Neuronal stem cell (in vitro differentiated cells): ENCODE measurements at regions not wholly inside any gene's neighbourhood (a gene's known extent, or its start where the extent isn't known, plus 50 kb on each side); places are given as distances from the start of the nearest gene placed in this dataset.
A peak's percentile ranks its signal among the peaks of the same experiment; 100 is the strongest.

Source experiments
- DNase-seq: peaks from one replicate; pipeline ENCODE4 v3.0.0-alpha.2; 2013; ENCODE audit warnings: low spot score
- H2AFZ ChIP-seq: one replicate; pipeline ENCODE4 v1.6.1; 2013; ENCODE audit warnings: mild to moderate bottlenecking, low read length, inconsistent platforms
- H2AK5ac ChIP-seq: 2 replicates; pipeline ENCODE4 v1.6.1; 2013; ENCODE audit warnings: low read depth, mild to moderate bottlenecking, inconsistent platforms, low read length, moderate library complexity, mixed read lengths
- H2BK120ac ChIP-seq: 2 replicates; pipeline ENCODE4 v1.6.1; 2013; ENCODE audit warnings: low read depth, mild to moderate bottlenecking, inconsistent platforms, low read length, moderate library complexity, mixed read lengths
- H2BK12ac ChIP-seq: one replicate; pipeline ENCODE4 v1.6.1; 2013; ENCODE audit warnings: low read length, inconsistent platforms
- H2BK15ac ChIP-seq: 2 replicates; pipeline ENCODE4 v1.6.1; 2013; ENCODE audit warnings: mild to moderate bottlenecking, low read length, inconsistent platforms, mixed read lengths
- H2BK5ac ChIP-seq: one replicate; pipeline ENCODE4 v1.6.1; 2013; ENCODE audit warnings: inconsistent platforms, mild to moderate bottlenecking, low read length, moderate library complexity
- H3K14ac ChIP-seq: one replicate; pipeline ENCODE4 v1.6.1; 2013; ENCODE audit warnings: low read length, inconsistent platforms
- H3K18ac ChIP-seq: 2 replicates; pipeline ENCODE4 v1.6.1; 2013; ENCODE audit warnings: low read length, inconsistent platforms
- H3K23ac ChIP-seq: 2 replicates; pipeline ENCODE4 v1.6.1; 2013; ENCODE audit warnings: low read depth, mild to moderate bottlenecking, mixed read lengths, low read length, inconsistent platforms; ENCODE audit not compliant: poor library complexity
- H3K27ac ChIP-seq: replicated peaks from 3 replicates; pipeline ENCODE4 v1.5.1; 2013; ENCODE audit warnings: low read length, inconsistent platforms
- H3K27me3 ChIP-seq, 3 experiments: 2 replicates each; pipeline ENCODE4 v1.6.1; 2013; ENCODE audit warnings: low read length in 3 of 3, mild to moderate bottlenecking in 2 of 3, inconsistent platforms in 1 of 3, low read depth in 1 of 3, mixed read lengths in 1 of 3, moderate library complexity in 1 of 3; ENCODE audit not compliant: control insufficient read depth in 3 of 3, insufficient read depth in 3 of 3
- H3K36me3 ChIP-seq, 2 donors: replicated peaks in 1 of 2; 2 replicates each; pipeline ENCODE4 v1.6.1; 2013; ENCODE audit warnings: low read length in 2 of 2; ENCODE audit not compliant: control insufficient read depth in 2 of 2, insufficient read depth in 2 of 2
- H3K4ac ChIP-seq: 2 replicates; pipeline ENCODE4 v1.6.1; 2013; ENCODE audit warnings: inconsistent platforms, mild to moderate bottlenecking, low read length, moderate library complexity
- H3K4me1 ChIP-seq, 2 donors: 1 replicate in 1 of 2; 2 replicates in 1 of 2; pipeline ENCODE4 v1.6.1; 2013; ENCODE audit warnings: low read length in 2 of 2, low read depth in 1 of 2; ENCODE audit not compliant: control insufficient read depth in 2 of 2, insufficient read depth in 1 of 2
- H3K4me2 ChIP-seq: one replicate; pipeline ENCODE4 v1.6.1; 2013; ENCODE audit warnings: mild to moderate bottlenecking, low read length, inconsistent platforms; ENCODE audit not compliant: insufficient read depth, poor library complexity, severe bottlenecking
- H3K4me3 ChIP-seq, 2 donors: 2 replicates each; pipeline ENCODE4 v1.5.1; 2013; ENCODE audit warnings: low read length in 2 of 2, mild to moderate bottlenecking in 2 of 2, inconsistent platforms in 1 of 2, moderate library complexity in 1 of 2
- H3K79me1 ChIP-seq: one replicate; pipeline ENCODE4 v1.6.1; 2013; ENCODE audit warnings: low read depth, mild to moderate bottlenecking, inconsistent platforms, low read length, moderate library complexity
- H3K9ac ChIP-seq: one replicate; pipeline ENCODE4 v1.6.1; 2013; ENCODE audit warnings: mild to moderate bottlenecking, low read depth, low read length, inconsistent platforms; ENCODE audit not compliant: poor library complexity
- H3K9me3 ChIP-seq, 2 donors: replicated peaks in 1 of 2; 2 replicates each; pipeline versions ENCODE3 to v1.6.1; 2013; ENCODE audit warnings: low read length in 2 of 2, mild to moderate bottlenecking in 2 of 2, inconsistent platforms in 1 of 2, low read depth in 1 of 2, mixed read lengths in 1 of 2, moderate library complexity in 1 of 2; ENCODE audit not compliant: control insufficient read depth in 2 of 2, insufficient read depth in 1 of 2
- H4K8ac ChIP-seq: one replicate; pipeline ENCODE4 v1.6.1; 2013; ENCODE audit warnings: low read depth, mild to moderate bottlenecking, inconsistent platforms, low read length, moderate library complexity
- H4K91ac ChIP-seq: one replicate; pipeline ENCODE4 v1.6.1; 2013; ENCODE audit warnings: low read length, low read depth, mild to moderate bottlenecking, inconsistent platforms; ENCODE audit not compliant: poor library complexity
- WGBS, 2 donors: extraction: QIAGEN DNeasy Blood & Tissue Kit; methylation state at CpG; one replicate each; pipeline ENCODE4 v1.1.7; 2013; ENCODE audit warnings: missing lambda C conversion rate in 2 of 2, mixed read lengths in 1 of 2; ENCODE audit not compliant: insufficient read length in 2 of 2, insufficient replicate concordance in 1 of 2; ENCODE audit errors: extremely low coverage in 2 of 2; 5-methylcytosine and 5-hydroxymethylcytosine counted together

- Histone ChIP-seq H2BK12ac (no peak overlapping the region), H2BK120ac (no peak overlapping the region), H3K4me1 (no peaks in the 10 kb centered on the region), H2AK5ac (no peak overlapping the region), H3K23ac (no peak overlapping the region), H3K4ac (no peak overlapping the region), H3K9me3 (no peaks in the 10 kb centered on the region), H2BK5ac (no peak overlapping the region), H3K79me1 (no peaks in the 10 kb centered on the region), H3K9ac (no peak overlapping the region), H4K8ac (no peak overlapping the region), H4K91ac (no peak overlapping the region), H3K27ac (no peak overlapping the region), H3K4me3 (no peak overlapping the region), H2BK15ac (no peak overlapping the region), H3K36me3 (no peaks in the 10 kb centered on the region), H3K14ac (no peak overlapping the region), H3K4me2 (no peak overlapping the region), H3K18ac (no peak overlapping the region), H2AFZ (peak overlapping the region; percentile 83), H3K27me3 (no peaks in the 10 kb centered on the region)
- no peak for DNase-seq
- no CpG with 5 or more reads among the region's 1 CpG for WGBS, 2 donors
These were observed 72.2 kb upstream of the GABRG1 start for GRCh38 chr4:46196086-46196485.

GRCh38 chr4:46185766-46186165 is 61.9 kb upstream of the GABRG1 start:
- Histone ChIP-seq H3K4me1 (peaks cover 0 to 4% of the 10 kb centered on the region in 2 donors), H4K8ac (no peak overlapping the region), H3K18ac (no peak overlapping the region), H3K79me1 (no peaks in the 10 kb centered on the region), H3K27me3 (no peaks in the 10 kb centered on the region), H4K91ac (no peak overlapping the region), H3K4me2 (no peak overlapping the region), H2AFZ (no peak overlapping the region), H2BK12ac (no peak overlapping the region), H3K4me3 (no peak overlapping the region), H2BK5ac (no peak overlapping the region), H3K9me3 (no peaks in the 10 kb centered on the region), H3K23ac (no peak overlapping the region), H3K4ac (no peak overlapping the region), H3K9ac (no peak overlapping the region), H2BK15ac (no peak overlapping the region), H3K14ac (no peak overlapping the region), H3K27ac (no peak overlapping the region), H3K36me3 (no peaks in the 10 kb centered on the region), H2AK5ac (no peak overlapping the region), H2BK120ac (no peak overlapping the region)
- WGBS, 2 donors, result no CpG with 5 or more reads among the region's 3 CpGs
- DNase-seq, result peak; percentile 11

- Histone ChIP-seq H3K27me3 (no peaks in the 10 kb centered on the region), H3K27ac (no peak overlapping the region), H3K4me3 (no peak overlapping the region)
These were observed 55.5 kb upstream of the GABRG1 start for GRCh38 chr4:46179356-46179755.

More at GRCh38 chr4:46179356-46179755, 55.5 kb upstream of the GABRG1 start:
- no peak overlapping the region for H4K91ac ChIP-seq
- H3K9me3 ChIP-seq, result peaks cover 0 to 3% of the 10 kb centered on the region in 2 donors
- H3K79me1 ChIP-seq, result no peaks in the 10 kb centered on the region
- H2BK15ac ChIP-seq, result no peak overlapping the region
- H3K4me1 ChIP-seq, result no peaks in the 10 kb centered on the region
- no peak overlapping the region for H4K8ac ChIP-seq
- H2BK120ac ChIP-seq, result no peak overlapping the region
- H3K4ac ChIP-seq, result no peak overlapping the region
- H2BK12ac ChIP-seq, result no peak overlapping the region
- no peak overlapping the region for H3K23ac ChIP-seq
- H3K36me3 ChIP-seq, result no peaks in the 10 kb centered on the region
- H2BK5ac ChIP-seq, result no peak overlapping the region
- no peak overlapping the region for H3K9ac ChIP-seq
- no peak overlapping the region for H3K18ac ChIP-seq
- no peak overlapping the region for H3K14ac ChIP-seq
- no peak overlapping the region for H2AFZ ChIP-seq
- no peak overlapping the region for H3K4me2 ChIP-seq
- H2AK5ac ChIP-seq, result no peak overlapping the region
- no peak for DNase-seq
